ENCODE measurements at regions not wholly inside any gene's neighbourhood (a gene's known extent, or its start where the extent isn't known, plus 50 kb on each side); places are given as distances from the start of the nearest gene placed in this dataset.

- TF ChIP-seq ZNF70 (CRISPR knock-in tag; IDR thresholded peaks at IDR 0.05): no peak
- no peak for TF ChIP-seq PATZ1 (CRISPR knock-in tag; IDR thresholded peaks at IDR 0.05; ENCODE audit: borderline replicate concordance)
- no peak for TF ChIP-seq PPARA (CRISPR knock-in tag; IDR thresholded peaks at IDR 0.05; ENCODE audit: borderline replicate concordance)
Observed at GRCh38 chr15:54820811-54821210, 375.9 kb downstream of the RSL24D1 start.

Measured in SK-N-SH treated with all-trans-retinoic acid at 6 μM for 48 hours (cell line).